Muscle of back (tissue), 3 donors: ENCODE measurements at regions not wholly inside any gene's neighbourhood (a gene's known extent, or its start where the extent isn't known, plus 50 kb on each side); places are given as distances from the start of the nearest gene placed in this dataset.
"Not testable (repeated sequence)": the region's sequence is repeated elsewhere in the genome, so short reads cannot be mapped to it uniquely, and the experiment has no call there.

ENCODE experiments used
- DNase-seq, 3 donors: peaks; one replicate each; pipeline versions ENCODE4 v3.0.0 to v3.0.0-alpha.2; 2013

- DNase-seq: no peak
Measured at GRCh38 chr6:33895296-33895695, 91.5 kb upstream of the MLN start.

- no peak for DNase-seq
Measured at GRCh38 chr6:33894438-33894837, 90.6 kb upstream of the MLN start.

GRCh38 chr6:33892581-33893346 lies 89.0 kb upstream of the MLN start:
- no peak for DNase-seq

- peak in 1 of 3 donors; percentile 45 for DNase-seq
Measured at GRCh38 chr6:33888664-33889200, 84.9 kb upstream of the MLN start.

GRCh38 chr6:33888183-33888582 lies 84.4 kb upstream of the MLN start:
- no peak for DNase-seq

- peak in 2 of 3 donors; percentile 41 to 60 for DNase-seq
Measured at GRCh38 chr6:33886673-33887144, 82.9 kb upstream of the MLN start.

GRCh38 chr6:33885132-33886057 lies 81.6 kb upstream of the MLN start:
- no peak for DNase-seq

- not testable (repeated sequence) for DNase-seq
Measured at GRCh38 chr6:33883621-33884020, 79.8 kb upstream of the MLN start.

GRCh38 chr6:33882154-33882553 lies 78.4 kb upstream of the MLN start:
- peak in 2 of 3 donors; percentile 70 to 88 for DNase-seq

GRCh38 chr6:33880766-33881165 lies 77.0 kb upstream of the MLN start:
- no peak for DNase-seq

GRCh38 chr6:33880104-33880678 lies 76.4 kb upstream of the MLN start:
- DNase-seq: no peak

GRCh38 chr6:33878562-33878961 lies 74.8 kb upstream of the MLN start:
- no peak for DNase-seq

GRCh38 chr6:33877982-33878535 lies 74.3 kb upstream of the MLN start:
- DNase-seq: no peak

- DNase-seq: no peak
Measured at GRCh38 chr6:33875696-33876095, 71.9 kb upstream of the MLN start.

GRCh38 chr6:33875141-33875581 lies 71.4 kb upstream of the MLN start:
- peak in 2 of 3 donors; percentile 44 to 68 for DNase-seq

- DNase-seq: no peak
Measured at GRCh38 chr6:33874136-33874760, 70.4 kb upstream of the MLN start.

- no peak for DNase-seq
Measured at GRCh38 chr6:33872761-33873160, 69.0 kb upstream of the MLN start.

GRCh38 chr6:33869826-33870423 lies 66.1 kb upstream of the MLN start:
- DNase-seq: peak in 1 of 3 donors; percentile 22

- DNase-seq: no peak
Measured at GRCh38 chr6:33869121-33869520, 65.3 kb upstream of the MLN start.

GRCh38 chr6:33868141-33868540 lies 64.3 kb upstream of the MLN start:
- peak in 2 of 3 donors; percentile 31 to 47 for DNase-seq
